GM06990 (cell line): ENCODE measurements at regions not wholly inside any gene's neighbourhood (a gene's known extent, or its start where the extent isn't known, plus 50 kb on each side); places are given as distances from the start of the nearest gene placed in this dataset.

Source experiments
- DNase-seq: peaks from one replicate; pipeline ENCODE4 v3.0.0-alpha.2; 2011; ENCODE audit not compliant: insufficient read length; ENCODE audit errors: extremely low read depth
- H3K27me3 ChIP-seq: replicated peaks from 2 replicates; pipeline ENCODE4 v1.6.0; 2011; ENCODE audit warnings: low read length; ENCODE audit not compliant: control insufficient read depth, insufficient read depth
- H3K36me3 ChIP-seq: 2 replicates; pipeline ENCODE4 v1.5.1; 2011; ENCODE audit warnings: low read length; ENCODE audit not compliant: control insufficient read depth, insufficient read depth
- H3K4me3 ChIP-seq: replicated peaks from 2 replicates; pipeline ENCODE4 v1.5.1; 2011; ENCODE audit warnings: low read depth, mild to moderate bottlenecking, control low read depth, low read length
- CTCF ChIP-seq: IDR thresholded peaks from 2 replicates; pipeline ENCODE4 v1.5.1; 2011; ENCODE audit warnings: low read length, control low read depth, mild to moderate bottlenecking, inconsistent platforms; ENCODE audit not compliant: insufficient read depth, poor library complexity, severe bottlenecking

DNA sequence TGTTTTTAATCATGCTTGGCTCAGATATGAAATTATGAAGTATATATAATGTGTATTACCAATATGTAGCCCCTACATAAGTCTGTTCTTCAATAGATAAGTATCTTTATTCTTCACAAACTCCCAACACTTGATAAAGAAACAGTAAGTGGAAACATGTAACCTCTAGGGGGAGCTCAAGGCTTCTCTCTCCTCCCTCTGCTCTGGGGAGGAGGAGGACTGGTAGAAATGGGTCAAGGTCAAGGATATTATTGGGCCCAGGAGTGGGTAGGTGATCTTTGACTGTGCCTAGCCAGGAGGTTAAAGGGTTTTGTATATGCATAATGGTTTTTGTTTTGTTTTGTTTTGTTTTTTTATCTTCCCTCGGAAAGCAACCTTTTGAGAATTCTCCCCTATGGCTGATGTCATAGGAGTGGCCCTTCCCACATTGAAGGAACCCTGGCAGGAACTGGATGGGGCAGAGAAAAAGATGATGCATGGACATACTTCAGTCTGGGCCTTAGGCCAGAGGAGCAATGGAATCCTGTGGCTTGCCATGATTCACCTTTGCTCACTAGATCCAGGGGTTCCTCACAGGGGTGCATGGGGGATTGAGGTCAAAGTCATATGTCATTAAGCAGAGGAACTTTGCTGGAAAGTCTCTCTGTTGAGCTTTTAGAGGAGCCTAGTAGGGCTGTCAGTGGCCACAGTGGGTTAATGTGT, 460.3 kb downstream of the MID1IP1 start:
- no peak for DNase-seq
- peak; percentile 76 for TF ChIP-seq CTCF
- no peak overlapping the region for H3K4me3 ChIP-seq
- no peaks in the 10 kb centered on the region for H3K27me3 ChIP-seq
- no peaks in the 10 kb centered on the region for H3K36me3 ChIP-seq

DNA sequence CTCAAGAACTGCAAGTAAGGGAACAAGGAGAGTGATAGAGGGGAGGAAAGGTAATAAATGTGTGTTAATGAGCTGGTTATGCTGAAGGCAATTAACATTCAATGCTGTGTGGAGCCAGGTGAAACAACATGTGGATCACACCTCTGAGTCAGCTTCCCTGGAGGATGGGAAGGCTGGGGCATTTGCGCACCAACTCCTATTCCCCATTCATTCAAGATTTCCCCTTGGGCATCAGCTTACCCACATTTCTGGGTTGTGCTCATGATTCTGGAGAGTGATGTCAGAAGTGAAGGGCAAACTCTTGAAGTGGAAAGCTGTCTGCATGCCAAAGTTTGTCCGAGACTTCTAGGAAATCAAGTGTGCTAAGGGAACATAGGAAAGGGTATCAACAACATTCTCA, 461.4 kb downstream of the MID1IP1 start:
- H3K4me3 ChIP-seq, result no peak overlapping the region
- no peaks in the 10 kb centered on the region for H3K27me3 ChIP-seq
- H3K36me3 ChIP-seq, result no peaks in the 10 kb centered on the region
- no peak for DNase-seq
- TF ChIP-seq CTCF, result no peak

DNA sequence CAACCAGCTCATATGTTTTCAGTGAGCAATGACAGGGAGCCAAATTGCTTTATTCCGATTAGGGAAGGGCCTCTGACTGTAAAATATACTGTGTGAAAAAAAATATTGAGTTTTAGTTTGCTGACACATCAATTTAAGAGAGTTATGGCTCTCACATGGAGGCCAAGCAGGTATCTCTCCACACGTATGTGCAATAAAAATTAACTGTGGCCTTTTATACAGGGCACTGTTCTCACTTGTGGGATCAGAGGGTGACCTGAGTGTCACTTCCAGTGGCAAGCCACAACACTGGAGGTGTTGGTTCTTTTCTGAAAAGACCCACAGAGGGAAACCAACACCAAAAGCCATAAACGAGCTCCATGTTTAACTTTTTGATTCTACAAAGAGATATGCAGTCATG, 462.8 kb downstream of the MID1IP1 start:
- TF ChIP-seq CTCF, result no peak
- DNase-seq, result no peak

DNA sequence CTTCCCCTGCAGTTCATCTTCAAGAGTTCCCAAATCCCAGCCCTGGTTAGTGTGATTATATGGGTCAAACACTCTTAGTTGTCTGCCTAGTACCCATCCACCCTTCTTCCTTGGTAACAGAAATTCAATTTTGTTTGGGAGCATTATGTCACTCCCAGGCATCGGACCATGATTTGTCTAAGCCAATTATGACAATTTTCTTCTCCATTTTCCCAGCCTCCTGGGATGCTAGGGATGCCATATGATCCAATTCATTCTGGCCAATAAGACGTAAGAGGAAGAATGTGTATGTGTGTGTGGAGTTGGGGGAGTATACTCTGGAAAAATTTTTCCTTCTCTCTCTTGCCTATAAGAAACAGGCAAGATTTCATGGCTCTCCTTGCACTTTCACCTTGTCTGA, 465.9 kb downstream of the MID1IP1 start:
- TF ChIP-seq CTCF, result no peak
- Histone ChIP-seq H3K4me3 (no peak overlapping the region), H3K36me3 (no peaks in the 10 kb centered on the region), H3K27me3 (no peaks in the 10 kb centered on the region)
- no peak for DNase-seq

More for the DNA sequence above, 462.8 kb downstream of the MID1IP1 start:
- Histone ChIP-seq H3K4me3 (no peak overlapping the region), H3K36me3 (no peaks in the 10 kb centered on the region), H3K27me3 (no peaks in the 10 kb centered on the region)

GRCh38 chrX:39268207-39268606, 466.9 kb downstream of the MID1IP1 start:
- no peak overlapping the region for H3K4me3 ChIP-seq
- H3K36me3 ChIP-seq, result no peaks in the 10 kb centered on the region
- no peak for TF ChIP-seq CTCF
- DNase-seq, result no peak
- no peaks in the 10 kb centered on the region for H3K27me3 ChIP-seq
